PC-9 (cell line): ENCODE measurements at regions not wholly inside any gene's neighbourhood (a gene's known extent, or its start where the extent isn't known, plus 50 kb on each side); places are given as distances from the start of the nearest gene placed in this dataset.
"Not testable (repeated sequence)": the region's sequence is repeated elsewhere in the genome, so short reads cannot be mapped to it uniquely, and the experiment has no call there.

ENCODE experiments used
- BruUV-seq: library from RNA; stranded (reverse); fragments of 400-500 nt; replicated peaks from 2 replicates; lab custom pipeline; 2021; lab: Mats Ljungman, UMichigan
- CTCF ChIA-PET: fragments of 300-600 bp; sonication (Branson Sonifier 250); formaldehyde crosslinking; loops from one replicate; lab custom pipeline; 2022; ENCODE audit warnings: antibody characterized with exemption; lab: Charles Lee
- POLR2A ChIA-PET: fragments of 300-600 bp; sonication (Branson Sonifier 250); formaldehyde crosslinking; loops from one replicate; lab custom pipeline; 2022; ENCODE audit warnings: antibody characterized with exemption; ENCODE audit not compliant: unreplicated experiment; lab: Charles Lee
- DNase-seq, 2 experiments: peaks; one replicate each; pipeline versions ENCODE4 v3.0.0 to v3.0.0-alpha.2; 2015 to 2022; ENCODE audit warnings: mixed read lengths in 1 of 2
- H2AFZ ChIP-seq: fragments of 200-600 bp; sonication (generic); 2 replicates; pipeline ENCODE4 v1.8.1; 2017; ENCODE audit warnings: antibody characterized with exemption
- H3F3A ChIP-seq: fragments of 200-600 bp; sonication (generic); 2 replicates; pipeline ENCODE4 v1.8.1; 2017; ENCODE audit warnings: antibody characterized with exemption, mild to moderate bottlenecking, low read depth; ENCODE audit not compliant: insufficient read depth
- H3K27ac ChIP-seq: fragments of 200-600 bp; sonication (generic); 2 replicates; pipeline ENCODE4 v1.6.1; 2016; ENCODE audit warnings: mixed run types
- H3K27me3 ChIP-seq: fragments of 200-600 bp; sonication (generic); 2 replicates; pipeline ENCODE4 v1.6.1; 2016; ENCODE audit warnings: low read depth, mixed run types; ENCODE audit not compliant: insufficient read depth
- H3K36me3 ChIP-seq: fragments of 200-600 bp; sonication (generic); 2 replicates; pipeline ENCODE4 v1.6.1; 2016; ENCODE audit warnings: low read depth, mixed run types
- H3K4me1 ChIP-seq: fragments of 200-600 bp; sonication (generic); replicated peaks from 2 replicates; pipeline ENCODE4 v1.6.1; 2016; ENCODE audit warnings: mixed run types; ENCODE audit not compliant: insufficient read depth
- H3K4me2 ChIP-seq: fragments of 200-600 bp; sonication (generic); 2 replicates; pipeline ENCODE4 v1.6.1; 2017; ENCODE audit warnings: mixed run types
- H3K4me3 ChIP-seq: fragments of 200-600 bp; sonication (generic); 2 replicates; pipeline ENCODE4 v1.6.1; 2016; ENCODE audit warnings: mixed run types
- H3K79me2 ChIP-seq: fragments of 200-600 bp; sonication (generic); 2 replicates; pipeline ENCODE4 v1.6.1; 2017; ENCODE audit warnings: low read depth, mixed run types
- H3K9me2 ChIP-seq: fragments of 200-600 bp; sonication (generic); 2 replicates; pipeline ENCODE4 v1.8.1; 2017; ENCODE audit warnings: mild to moderate bottlenecking; ENCODE audit not compliant: insufficient read depth
- H3K9me3 ChIP-seq: fragments of 200-600 bp; sonication (generic); 2 replicates; pipeline ENCODE4 v1.8.1; 2016; ENCODE audit warnings: low read depth; ENCODE audit not compliant: insufficient read depth
- H4K20me1 ChIP-seq: fragments of 200-600 bp; sonication (generic); 2 replicates; pipeline ENCODE4 v1.8.1; 2017; ENCODE audit not compliant: insufficient read depth
- EZH2 ChIP-seq: fragments of 200-600 bp; sonication (generic); IDR thresholded peaks from 2 replicates; pipeline ENCODE4 v1.8.0; 2017; ENCODE audit warnings: antibody characterized with exemption, low read depth
- intact Hi-C: fragments of 100-400 bp; cut with micrococcal nuclease; formaldehyde crosslinking; loops from one replicate; pipeline ENCODE4 v1.10.0; 2022; ENCODE audit not compliant: unreplicated experiment
- TF ChIP-seq, protein P1 (sequence below): fragments of 200-600 bp; sonication (generic); conservative IDR thresholded peaks from 2 replicates; pipeline ENCODE4 v1.6.1; 2017; ENCODE audit warnings: mixed run types, antibody characterized with exemption, mild to moderate bottlenecking, moderate library complexity

GRCh38 chr14:27327095-27327494, 729.3 kb upstream of the NOVA1 start:
- ChIA-PET POLR2A (no interaction called here), CTCF (no interaction called here)
- Histone ChIP-seq H3K9me3 (no peaks in the 10 kb centered on the region), H3K4me2 (no peak overlapping the region), H4K20me1 (no peaks in the 10 kb centered on the region), H3K4me1 (no peaks in the 10 kb centered on the region), H3K27me3 (no peaks in the 10 kb centered on the region), H3K4me3 (no peak overlapping the region), H3K36me3 (no peaks in the 10 kb centered on the region), H3K27ac (no peak overlapping the region), H3F3A (no peaks in the 10 kb centered on the region), H3K79me2 (no peaks in the 10 kb centered on the region), H2AFZ (no peak overlapping the region), H3K9me2 (no peaks in the 10 kb centered on the region)
- BruUV-seq, result no TSS peak
- no peak for DNase-seq
- intact Hi-C loops, result no loop called here
- TF ChIP-seq, protein P1, sequence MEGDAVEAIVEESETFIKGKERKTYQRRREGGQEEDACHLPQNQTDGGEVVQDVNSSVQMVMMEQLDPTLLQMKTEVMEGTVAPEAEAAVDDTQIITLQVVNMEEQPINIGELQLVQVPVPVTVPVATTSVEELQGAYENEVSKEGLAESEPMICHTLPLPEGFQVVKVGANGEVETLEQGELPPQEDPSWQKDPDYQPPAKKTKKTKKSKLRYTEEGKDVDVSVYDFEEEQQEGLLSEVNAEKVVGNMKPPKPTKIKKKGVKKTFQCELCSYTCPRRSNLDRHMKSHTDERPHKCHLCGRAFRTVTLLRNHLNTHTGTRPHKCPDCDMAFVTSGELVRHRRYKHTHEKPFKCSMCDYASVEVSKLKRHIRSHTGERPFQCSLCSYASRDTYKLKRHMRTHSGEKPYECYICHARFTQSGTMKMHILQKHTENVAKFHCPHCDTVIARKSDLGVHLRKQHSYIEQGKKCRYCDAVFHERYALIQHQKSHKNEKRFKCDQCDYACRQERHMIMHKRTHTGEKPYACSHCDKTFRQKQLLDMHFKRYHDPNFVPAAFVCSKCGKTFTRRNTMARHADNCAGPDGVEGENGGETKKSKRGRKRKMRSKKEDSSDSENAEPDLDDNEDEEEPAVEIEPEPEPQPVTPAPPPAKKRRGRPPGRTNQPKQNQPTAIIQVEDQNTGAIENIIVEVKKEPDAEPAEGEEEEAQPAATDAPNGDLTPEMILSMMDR, result no peak
- TF ChIP-seq EZH2, result no peak

- Histone ChIP-seq H3K4me3 (no peak overlapping the region), H3K4me2 (no peak overlapping the region), H3K36me3 (no peaks in the 10 kb centered on the region), H3K9me2 (no peaks in the 10 kb centered on the region), H4K20me1 (no peaks in the 10 kb centered on the region), H3K4me1 (no peaks in the 10 kb centered on the region), H3K79me2 (no peaks in the 10 kb centered on the region), H2AFZ (no peak overlapping the region), H3F3A (no peaks in the 10 kb centered on the region), H3K27me3 (no peaks in the 10 kb centered on the region), H3K9me3 (no peaks in the 10 kb centered on the region), H3K27ac (no peak overlapping the region)
- no peak for DNase-seq
- BruUV-seq, result no TSS peak
- no peak for TF ChIP-seq EZH2
- TF ChIP-seq, protein P1, result no peak
- intact Hi-C loops, result no loop called here
- CTCF ChIA-PET, result no interaction called here
- POLR2A ChIA-PET, result no interaction called here
These were observed 740.2 kb upstream of the NOVA1 start for GRCh38 chr14:27338012-27338411.

DNA sequence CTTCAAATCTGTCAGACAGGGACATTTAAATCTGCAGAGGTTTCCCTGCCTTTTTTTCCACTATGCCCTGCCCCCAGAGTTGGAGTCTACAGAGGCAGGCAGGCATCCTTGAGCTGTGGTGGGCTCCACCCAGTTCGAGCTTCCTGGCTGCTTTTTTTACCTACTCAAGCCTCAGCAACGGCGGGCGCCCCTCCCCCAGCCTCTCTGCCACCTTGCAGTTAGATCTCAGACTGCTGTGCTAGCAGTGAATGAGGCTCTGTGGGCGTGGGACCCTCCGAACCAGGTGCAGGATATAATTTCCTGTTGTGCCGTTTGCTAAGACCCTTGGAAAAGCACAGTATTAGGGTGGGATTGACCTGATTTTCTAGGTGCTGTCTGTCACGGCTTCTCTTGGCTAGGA, 765.2 kb upstream of the NOVA1 start:
- H3K4me2 ChIP-seq, H4K20me1 ChIP-seq, H2AFZ ChIP-seq, H3K27ac ChIP-seq, CTCF ChIA-PET, BruUV-seq, H3F3A ChIP-seq, H3K4me1 ChIP-seq, H3K36me3 ChIP-seq, H3K9me2 ChIP-seq, intact Hi-C loops, H3K4me3 ChIP-seq, H3K79me2 ChIP-seq, POLR2A ChIA-PET, H3K9me3 ChIP-seq, DNase-seq, H3K27me3 ChIP-seq: not testable (repeated sequence)

- intact Hi-C loops, result no loop called here
- no peak for DNase-seq
These were observed 768.8 kb upstream of the NOVA1 start for GRCh38 chr14:27366596-27366995.

More at GRCh38 chr14:27366596-27366995, 768.8 kb upstream of the NOVA1 start:
- H3K36me3 ChIP-seq, result no peaks in the 10 kb centered on the region
- H2AFZ ChIP-seq, result no peak overlapping the region
- no peaks in the 10 kb centered on the region for H3K27me3 ChIP-seq
- no peaks in the 10 kb centered on the region for H4K20me1 ChIP-seq
- no peaks in the 10 kb centered on the region for H3K4me1 ChIP-seq
- no peaks in the 10 kb centered on the region for H3K9me2 ChIP-seq
- no peak for TF ChIP-seq EZH2
- TF ChIP-seq, protein P1, result no peak
- no peaks in the 10 kb centered on the region for H3K9me3 ChIP-seq
- CTCF ChIA-PET, result no interaction called here
- no peak overlapping the region for H3K4me3 ChIP-seq
- no peak overlapping the region for H3K27ac ChIP-seq
- H3F3A ChIP-seq, result no peaks in the 10 kb centered on the region
- BruUV-seq, result no TSS peak
- POLR2A ChIA-PET, result no interaction called here
- no peaks in the 10 kb centered on the region for H3K79me2 ChIP-seq
- H3K4me2 ChIP-seq, result no peak overlapping the region
